CD14-positive monocyte (primary cell): ENCODE measurements at regions not wholly inside any gene's neighbourhood (a gene's known extent, or its start where the extent isn't known, plus 50 kb on each side); places are given as distances from the start of the nearest gene placed in this dataset.

Source experiments
- DNase-seq, 3 donors: peaks; one replicate each; pipeline ENCODE4 v3.0.0-alpha.2; 2011 to 2022
- H2AFZ ChIP-seq: 2 replicates; pipeline ENCODE4 v1.6.0; 2012; ENCODE audit warnings: mild to moderate bottlenecking, low read depth, low read length, inconsistent platforms; ENCODE audit not compliant: insufficient read depth, poor library complexity, severe bottlenecking
- H3K27ac ChIP-seq, 2 donors: 1 replicate in 1 of 2; 2 replicates in 1 of 2; pipeline ENCODE4 v1.5.1; 2012 to 2013; ENCODE audit warnings: low read length in 2 of 2, control low read depth in 1 of 2, inconsistent platforms in 1 of 2, low read depth in 1 of 2, mild to moderate bottlenecking in 1 of 2
- H3K27me3 ChIP-seq, 2 donors: one replicate each; pipeline versions ENCODE4 v1.6.0 to v1.6.1; 2011 to 2013; ENCODE audit warnings: low read length in 2 of 2; ENCODE audit not compliant: control insufficient read depth in 2 of 2, insufficient read depth in 2 of 2
- H3K36me3 ChIP-seq, 2 donors: replicated peaks in 1 of 2; 1 replicate in 1 of 2; 2 replicates in 1 of 2; pipeline versions ENCODE4 v1.5.1 to v1.6.1; 2012 to 2013; ENCODE audit warnings: low read length in 2 of 2, control low read depth in 1 of 2, inconsistent platforms in 1 of 2, mild to moderate bottlenecking in 1 of 2; ENCODE audit not compliant: insufficient read depth in 2 of 2, control insufficient read depth in 1 of 2
- H3K4me1 ChIP-seq, 2 donors: 1 replicate in 1 of 2; 2 replicates in 1 of 2; pipeline versions ENCODE4 v1.5.1 to v1.6.1; 2012 to 2013; ENCODE audit warnings: low read length in 2 of 2, control low read depth in 1 of 2, inconsistent platforms in 1 of 2, mild to moderate bottlenecking in 1 of 2, moderate library complexity in 1 of 2; ENCODE audit not compliant: insufficient read depth in 2 of 2, control insufficient read depth in 1 of 2
- H3K4me2 ChIP-seq: replicated peaks from 2 replicates; pipeline ENCODE3; 2012; ENCODE audit warnings: low read length, moderate library complexity, mild to moderate bottlenecking; ENCODE audit not compliant: poor library complexity, severe bottlenecking; ENCODE audit errors: extremely low read depth
- H3K4me3 ChIP-seq, 3 experiments: fragments of 200-600 bp in 1 of 3; sonication (generic) in 1 of 3; replicated peaks in 1 of 3; 1 replicate in 2 of 3; 2 replicates in 1 of 3; pipeline ENCODE4 v1.5.1; 2011 to 2013; ENCODE audit warnings: low read length in 3 of 3, mild to moderate bottlenecking in 3 of 3, control low read depth in 2 of 3, low read depth in 2 of 3, inconsistent platforms in 1 of 3, moderate library complexity in 1 of 3
- H3K79me2 ChIP-seq: 2 replicates; pipeline ENCODE4 v1.6.0; 2012; ENCODE audit warnings: mild to moderate bottlenecking, control low read depth, inconsistent platforms, low read length, moderate library complexity; ENCODE audit not compliant: insufficient read depth
- H3K9ac ChIP-seq: 2 replicates; pipeline ENCODE4 v1.6.0; 2017; ENCODE audit warnings: low read length, mild to moderate bottlenecking; ENCODE audit not compliant: insufficient read depth, poor library complexity, severe bottlenecking
- H3K9me3 ChIP-seq, 2 donors: replicated peaks in 1 of 2; 1 replicate in 1 of 2; 2 replicates in 1 of 2; pipeline versions ENCODE4 v1.5.1 to v1.6.1; 2012 to 2013; ENCODE audit warnings: low read length in 2 of 2, control low read depth in 1 of 2; ENCODE audit not compliant: control insufficient read depth in 1 of 2, insufficient read depth in 1 of 2
- H4K20me1 ChIP-seq: 2 replicates; pipeline ENCODE4 v1.6.0; 2012; ENCODE audit warnings: mild to moderate bottlenecking, low read length, control low read depth, moderate library complexity; ENCODE audit not compliant: insufficient read depth
- H3K27ac Mint-ChIP-seq, 7 donors: one replicate each; pipeline ENCODE4 v1.8.0; 2020; ENCODE audit warnings: mild to moderate bottlenecking in 7 of 7, mixed read lengths in 7 of 7, moderate library complexity in 6 of 7, inconsistent platforms in 2 of 7
- H3K27me3 Mint-ChIP-seq, 3 donors: one replicate each; pipeline ENCODE4 v1.8.0; 2021 to 2022; ENCODE audit warnings: low read depth in 3 of 3, mild to moderate bottlenecking in 3 of 3, mixed read lengths in 3 of 3, moderate library complexity in 3 of 3, inconsistent platforms in 1 of 3
- H3K36me3 Mint-ChIP-seq, 2 donors: one replicate each; pipeline ENCODE4 v1.8.0; 2020; ENCODE audit warnings: mixed read lengths in 2 of 2, inconsistent platforms in 1 of 2, mild to moderate bottlenecking in 1 of 2
- H3K4me1 Mint-ChIP-seq: one replicate; pipeline ENCODE4 v1.8.0; 2020; ENCODE audit warnings: mild to moderate bottlenecking, mixed read lengths
- H3K4me3 Mint-ChIP-seq, 2 donors: one replicate each; pipeline ENCODE4 v1.8.0; 2020; ENCODE audit warnings: mild to moderate bottlenecking in 2 of 2, mixed read lengths in 2 of 2, moderate library complexity in 1 of 2
- H3K9me3 Mint-ChIP-seq, 7 donors: one replicate each; pipeline ENCODE4 v1.8.0; 2020 to 2022; ENCODE audit warnings: mixed read lengths in 7 of 7, mild to moderate bottlenecking in 6 of 7, moderate library complexity in 6 of 7, inconsistent platforms in 2 of 7
- CTCF ChIP-seq: fragments of 200-600 bp; IDR thresholded peaks from one replicate; pipeline ENCODE4 v1.8.0; 2022; ENCODE audit warnings: antibody characterized with exemption, mild to moderate bottlenecking
- WGBS: methylation state at CpG from one replicate; pipeline ENCODE4 v1.1.5; 2013; ENCODE audit warnings: missing lambda C conversion rate; ENCODE audit not compliant: insufficient coverage; 5-methylcytosine and 5-hydroxymethylcytosine counted together
- intact Hi-C, 2 donors: fragments of 100-400 bp; cut with micrococcal nuclease; formaldehyde crosslinking; loops; one replicate each; pipeline versions ENCODE4 v1.15.0 to v1.15.1; 2023

GRCh38 chr1:170291516-170291915 is 145.8 kb downstream of the NTMT2 start:
- DNase-seq: no peak
- Histone ChIP-seq H3K79me2 (no peaks in the 10 kb centered on the region), H4K20me1 (no peaks in the 10 kb centered on the region), H3K9ac (no peak overlapping the region), H3K27me3 (no peaks in the 10 kb centered on the region), H3K36me3 (no peaks in the 10 kb centered on the region), H3K4me3 (no peak overlapping the region), H3K4me2 (no peak overlapping the region), H3K4me1 (no peaks in the 10 kb centered on the region), H3K27ac (no peak overlapping the region), H2AFZ (no peak overlapping the region), H3K9me3 (no peaks in the 10 kb centered on the region)
- intact Hi-C loops: no loop called here
- no peaks in the 10 kb centered on the region for H3K4me1 Mint-ChIP-seq
- peaks cover 0 to 2% (median 0%) of the 10 kb centered on the region in 7 donors for H3K9me3 Mint-ChIP-seq
- no peaks in the 10 kb centered on the region for H3K36me3 Mint-ChIP-seq
- H3K27ac Mint-ChIP-seq: no peak overlapping the region
- H3K27me3 Mint-ChIP-seq: peaks cover 0 to 2% (median 0%) of the 10 kb centered on the region in 3 donors
- H3K4me3 Mint-ChIP-seq: no peak overlapping the region
- 96% methylated on average over 3 of the region's 4 CpGs for WGBS
- TF ChIP-seq CTCF: no peak

GRCh38 chr1:170296211-170296610 is 150.5 kb downstream of the NTMT2 start:
- Histone ChIP-seq H3K4me3 (no peak overlapping the region), H3K4me2 (no peak overlapping the region), H3K36me3 (no peaks in the 10 kb centered on the region), H3K79me2 (no peaks in the 10 kb centered on the region), H4K20me1 (no peaks in the 10 kb centered on the region), H3K9me3 (no peaks in the 10 kb centered on the region), H3K27me3 (no peaks in the 10 kb centered on the region), H2AFZ (no peak overlapping the region), H3K9ac (no peak overlapping the region), H3K27ac (no peak overlapping the region), H3K4me1 (no peaks in the 10 kb centered on the region)
- no peak for TF ChIP-seq CTCF
- no peak overlapping the region for H3K27ac Mint-ChIP-seq
- no peaks in the 10 kb centered on the region for H3K27me3 Mint-ChIP-seq
- no peak for DNase-seq
- H3K36me3 Mint-ChIP-seq: no peaks in the 10 kb centered on the region
- no peak overlapping the region for H3K4me3 Mint-ChIP-seq
- no CpG with 5 or more reads among the region's 3 CpGs for WGBS
- intact Hi-C loops: no loop called here
- no peaks in the 10 kb centered on the region for H3K4me1 Mint-ChIP-seq
- peaks cover 0 to 2% (median 0%) of the 10 kb centered on the region in 7 donors for H3K9me3 Mint-ChIP-seq
